BLaER1 (cell line): ENCODE measurements at regions not wholly inside any gene's neighbourhood (a gene's known extent, or its start where the extent isn't known, plus 50 kb on each side); places are given as distances from the start of the nearest gene placed in this dataset.
A peak's percentile ranks its signal among the peaks of the same experiment; 100 is the strongest.

Experiments
- H3K27ac ChIP-seq: shearing (Covaris generic); formaldehyde crosslinking; 2 replicates; pipeline ENCODE4 v1.8.1; 2022
- H3K27me3 ChIP-seq: shearing (Covaris generic); formaldehyde crosslinking; 2 replicates; pipeline ENCODE4 v1.8.1; 2022
- H3K36me3 ChIP-seq: shearing (Covaris generic); formaldehyde crosslinking; 2 replicates; pipeline ENCODE4 v1.8.1; 2022
- H3K4me1 ChIP-seq: shearing (Covaris generic); formaldehyde crosslinking; 2 replicates; pipeline ENCODE4 v1.8.1; 2022
- H3K4me2 ChIP-seq: shearing (Covaris generic); formaldehyde crosslinking; 2 replicates; pipeline ENCODE4 v1.8.1; 2022
- H3K4me3 ChIP-seq: shearing (Covaris generic); formaldehyde crosslinking; 2 replicates; pipeline ENCODE4 v1.8.1; 2022
- H3K9ac ChIP-seq: shearing (Covaris generic); formaldehyde crosslinking; 2 replicates; pipeline ENCODE4 v1.8.1; 2022
- H3K9me3 ChIP-seq: shearing (Covaris generic); formaldehyde crosslinking; 2 replicates; pipeline ENCODE4 v1.8.1; 2022
- H4K20me1 ChIP-seq: shearing (Covaris generic); formaldehyde crosslinking; 2 replicates; pipeline ENCODE4 v1.8.1; 2022
- Cebpa-rat ChIP-seq: shearing (Covaris generic); IDR thresholded peaks from 2 replicates; pipeline ENCODE4 v1.8.1; 2022

GRCh38 chr2:125925891-125926546, 729.9 kb upstream of the GYPC start:
- Histone ChIP-seq H3K27me3 (no peaks in the 10 kb centered on the region), H3K9me3 (no peaks in the 10 kb centered on the region), H3K27ac (no peak overlapping the region), H3K4me2 (no peak overlapping the region), H4K20me1 (no peaks in the 10 kb centered on the region), H3K36me3 (no peaks in the 10 kb centered on the region), H3K9ac (no peak overlapping the region), H3K4me3 (no peak overlapping the region), H3K4me1 (no peaks in the 10 kb centered on the region)
- TF ChIP-seq Cebpa-rat: no peak

- no peaks in the 10 kb centered on the region for H3K36me3 ChIP-seq
- H3K4me2 ChIP-seq: no peak overlapping the region
These were observed 720.4 kb upstream of the GYPC start for GRCh38 chr2:125935559-125935958.

GRCh38 chr2:125942585-125943424, 713.2 kb upstream of the GYPC start:
- no peak overlapping the region for H3K4me3 ChIP-seq
- H3K4me2 ChIP-seq: no peak overlapping the region
- no peak overlapping the region for H3K9ac ChIP-seq
- H3K9me3 ChIP-seq: peaks cover 24% of the 10 kb centered on the region
- H3K4me1 ChIP-seq: no peaks in the 10 kb centered on the region
- H3K36me3 ChIP-seq: no peaks in the 10 kb centered on the region
- no peaks in the 10 kb centered on the region for H3K27me3 ChIP-seq
- no peak for TF ChIP-seq Cebpa-rat
- no peak overlapping the region for H3K27ac ChIP-seq
- no peaks in the 10 kb centered on the region for H4K20me1 ChIP-seq

More at GRCh38 chr2:125935559-125935958, 720.4 kb upstream of the GYPC start:
- Histone ChIP-seq H3K4me3 (no peak overlapping the region), H4K20me1 (no peaks in the 10 kb centered on the region), H3K27me3 (no peaks in the 10 kb centered on the region), H3K9ac (no peak overlapping the region), H3K4me1 (no peaks in the 10 kb centered on the region), H3K27ac (no peak overlapping the region), H3K9me3 (no peaks in the 10 kb centered on the region)
- TF ChIP-seq Cebpa-rat: no peak

GRCh38 chr2:125959047-125959446, 696.9 kb upstream of the GYPC start:
- Histone ChIP-seq H3K9ac (no peak overlapping the region), H3K9me3 (peaks cover 5% of the 10 kb centered on the region; the same call in 1 of the 2 replicates), H3K27ac (no peak overlapping the region), H3K4me2 (no peak overlapping the region), H3K27me3 (no peaks in the 10 kb centered on the region), H3K4me3 (no peak overlapping the region), H3K4me1 (no peaks in the 10 kb centered on the region), H4K20me1 (no peaks in the 10 kb centered on the region), H3K36me3 (no peaks in the 10 kb centered on the region)
- TF ChIP-seq Cebpa-rat: no peak

- H3K4me3 ChIP-seq: no peak overlapping the region
- no peak overlapping the region for H3K4me2 ChIP-seq
- no peaks in the 10 kb centered on the region for H3K36me3 ChIP-seq
- H3K27ac ChIP-seq: no peak overlapping the region
- H3K9me3 ChIP-seq: no peaks in the 10 kb centered on the region
- H3K27me3 ChIP-seq: no peaks in the 10 kb centered on the region
- no peaks in the 10 kb centered on the region for H3K4me1 ChIP-seq
- H4K20me1 ChIP-seq: no peaks in the 10 kb centered on the region
- H3K9ac ChIP-seq: no peak overlapping the region
- no peak for TF ChIP-seq Cebpa-rat
These were observed 694.2 kb upstream of the GYPC start for GRCh38 chr2:125961739-125962138.

- H3K4me2 ChIP-seq: no peak overlapping the region
These were observed 676.1 kb upstream of the GYPC start for GRCh38 chr2:125979886-125980285.

GRCh38 chr2:125983364-125983763, 672.6 kb upstream of the GYPC start:
- Histone ChIP-seq H3K9me3 (no peaks in the 10 kb centered on the region), H3K4me1 (peaks cover 6% of the 10 kb centered on the region; the same call in 1 of the 2 replicates), H3K4me2 (no peak overlapping the region), H4K20me1 (no peaks in the 10 kb centered on the region), H3K4me3 (no peak overlapping the region), H3K27ac (no peak overlapping the region), H3K36me3 (no peaks in the 10 kb centered on the region), H3K27me3 (no peaks in the 10 kb centered on the region), H3K9ac (no peak overlapping the region)
- no peak for TF ChIP-seq Cebpa-rat

More at GRCh38 chr2:125979886-125980285, 676.1 kb upstream of the GYPC start:
- H3K27me3 ChIP-seq: no peaks in the 10 kb centered on the region
- no peaks in the 10 kb centered on the region for H3K9me3 ChIP-seq
- peaks cover 6% of the 10 kb centered on the region; the same call in 1 of the 2 replicates for H3K4me1 ChIP-seq
- H3K4me3 ChIP-seq: no peak overlapping the region
- TF ChIP-seq Cebpa-rat: no peak
- no peaks in the 10 kb centered on the region for H3K36me3 ChIP-seq
- H3K9ac ChIP-seq: no peak overlapping the region
- no peaks in the 10 kb centered on the region for H4K20me1 ChIP-seq
- no peak overlapping the region for H3K27ac ChIP-seq

GRCh38 chr2:126029316-126029715, 626.6 kb upstream of the GYPC start:
- H3K4me1 ChIP-seq: no peaks in the 10 kb centered on the region
- no peak overlapping the region for H3K9ac ChIP-seq
- no peak overlapping the region for H3K4me2 ChIP-seq
- H3K9me3 ChIP-seq: peaks cover 8% of the 10 kb centered on the region
- H3K27me3 ChIP-seq: no peaks in the 10 kb centered on the region
- H3K27ac ChIP-seq: no peak overlapping the region
- no peak for TF ChIP-seq Cebpa-rat
- no peaks in the 10 kb centered on the region for H3K36me3 ChIP-seq
- H3K4me3 ChIP-seq: no peak overlapping the region
- H4K20me1 ChIP-seq: no peaks in the 10 kb centered on the region

GRCh38 chr2:126038861-126039260, 617.1 kb upstream of the GYPC start:
- Histone ChIP-seq H3K9ac (peak overlapping the region; percentile 18; the same call in 1 of the 2 replicates), H4K20me1 (no peaks in the 10 kb centered on the region), H3K36me3 (no peaks in the 10 kb centered on the region), H3K4me3 (no peak overlapping the region), H3K4me2 (peak overlapping the region; percentile 79), H3K27me3 (no peaks in the 10 kb centered on the region), H3K27ac (peak overlapping the region; percentile 65), H3K9me3 (no peaks in the 10 kb centered on the region), H3K4me1 (peaks cover 62% of the 10 kb centered on the region)
- no peak for TF ChIP-seq Cebpa-rat

- H4K20me1 ChIP-seq: no peaks in the 10 kb centered on the region
- peak overlapping the region; percentile 44 for H3K4me2 ChIP-seq
- H3K27ac ChIP-seq: no peak overlapping the region
- H3K27me3 ChIP-seq: no peaks in the 10 kb centered on the region
- H3K4me1 ChIP-seq: peaks cover 56% of the 10 kb centered on the region
- no peaks in the 10 kb centered on the region for H3K36me3 ChIP-seq
- TF ChIP-seq Cebpa-rat: no peak
- no peak overlapping the region for H3K9ac ChIP-seq
- H3K4me3 ChIP-seq: no peak overlapping the region
- no peaks in the 10 kb centered on the region for H3K9me3 ChIP-seq
These were observed 614.4 kb upstream of the GYPC start for GRCh38 chr2:126041391-126042047.
